IPS DF 4.7 (cell line): ENCODE measurements at regions not wholly inside any gene's neighbourhood (a gene's known extent, or its start where the extent isn't known, plus 50 kb on each side); places are given as distances from the start of the nearest gene placed in this dataset.
"Not testable (repeated sequence)": the region's sequence is repeated elsewhere in the genome, so short reads cannot be mapped to it uniquely, and the experiment has no call there.

Experiments
- DNase-seq: peaks from one replicate; pipeline ENCODE4 v3.0.0-alpha.2; 2013; ENCODE audit warnings: low spot score; ENCODE audit errors: extremely low read depth

DNA sequence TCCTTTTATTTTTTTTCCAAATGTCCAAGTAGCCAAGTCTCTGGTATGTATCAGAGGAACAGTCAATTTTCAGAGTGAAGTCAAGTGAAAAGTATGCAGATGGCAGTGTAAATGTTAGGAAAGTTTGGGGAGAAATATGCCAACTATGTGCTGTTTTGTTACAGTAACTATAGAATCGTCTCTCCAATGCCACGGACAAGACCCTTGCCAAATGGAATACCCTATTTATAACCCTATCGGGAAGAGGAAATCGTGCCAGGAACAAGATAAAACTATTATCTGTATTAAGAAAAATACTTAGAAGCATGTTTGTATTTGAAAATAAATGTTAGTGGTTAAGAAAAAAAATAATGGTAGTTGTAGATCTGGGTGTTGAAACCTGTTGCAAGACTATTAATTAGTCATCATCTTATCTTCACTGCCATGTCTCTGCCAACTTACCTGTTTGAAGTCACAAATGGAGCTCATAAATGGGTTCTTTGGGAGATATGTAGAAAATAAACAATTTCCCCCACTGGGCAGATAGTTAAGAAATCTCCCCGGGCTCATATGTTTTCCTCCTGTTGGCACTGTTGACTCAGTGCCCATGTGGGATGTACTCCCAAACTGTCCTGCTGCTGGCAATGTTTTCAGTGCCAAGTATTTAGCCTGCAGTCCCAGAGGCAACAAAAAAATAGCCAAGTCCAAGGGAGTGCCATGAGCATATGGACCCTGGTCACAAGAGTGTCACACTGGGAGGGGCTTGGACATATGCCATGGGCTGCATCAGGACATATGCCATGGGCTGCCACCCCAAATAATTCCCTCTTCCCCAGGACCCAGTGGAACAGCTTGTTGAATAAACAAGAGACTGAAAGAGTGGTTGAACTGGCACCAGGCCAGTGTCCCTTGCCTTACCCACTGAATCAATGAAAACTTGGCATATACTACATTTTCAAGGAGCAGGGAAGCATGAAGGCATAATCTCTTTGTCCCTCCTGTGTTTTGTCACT lies 366.9 kb downstream of the OSR1 start:
- DNase-seq: no peak

DNA sequence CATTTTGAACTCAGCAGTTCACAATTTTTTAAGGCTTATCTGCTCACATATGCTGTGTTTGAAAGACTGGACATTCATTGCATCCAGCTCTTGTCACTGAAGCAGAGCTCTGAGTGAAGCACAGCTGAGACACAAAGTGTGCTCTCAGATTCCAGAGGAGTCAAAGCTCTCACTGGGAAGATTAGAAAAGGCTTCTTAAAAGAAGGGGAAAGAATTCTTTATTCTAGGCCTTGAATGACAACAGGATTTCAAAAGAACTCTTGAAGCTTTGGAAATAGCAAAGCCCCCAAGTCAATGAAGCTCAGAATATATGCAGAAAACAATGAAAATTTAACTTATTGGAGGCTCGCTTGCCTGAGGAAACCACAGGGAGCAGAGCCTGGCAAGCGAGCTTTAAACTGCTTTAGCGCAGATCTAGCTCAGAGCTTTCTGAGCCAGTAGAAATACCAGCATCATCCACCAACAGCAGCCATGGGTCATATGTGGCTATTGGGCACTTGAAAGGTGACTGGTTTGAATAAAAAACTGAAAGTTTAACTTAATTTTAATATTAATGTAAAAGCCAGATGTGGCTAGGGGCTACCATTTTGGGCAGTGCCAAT lies 369.7 kb downstream of the OSR1 start:
- no peak for DNase-seq

DNA sequence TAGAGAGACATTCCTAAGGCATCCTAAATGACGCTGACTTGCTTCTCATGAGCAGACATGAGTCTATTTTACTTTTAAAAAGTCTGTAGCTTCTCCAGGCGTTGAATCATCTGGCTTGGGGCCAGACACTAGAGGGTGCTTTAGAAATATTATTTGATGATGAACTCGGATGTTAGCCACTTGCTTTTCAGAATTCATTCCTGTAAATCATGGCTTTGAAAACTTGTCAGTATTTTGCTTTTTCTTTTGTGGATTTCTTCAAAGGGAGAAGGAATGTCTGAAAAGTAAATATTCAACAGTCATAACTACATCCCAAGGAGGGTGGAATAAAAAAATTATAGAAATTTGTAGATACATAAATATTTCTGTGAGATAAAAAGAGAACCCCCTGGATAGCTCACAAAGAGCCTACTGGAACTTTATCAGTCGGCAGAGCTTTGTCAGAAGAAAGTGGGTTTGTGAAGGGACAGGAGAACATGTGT lies 370.8 kb downstream of the OSR1 start:
- DNase-seq: no peak

DNA sequence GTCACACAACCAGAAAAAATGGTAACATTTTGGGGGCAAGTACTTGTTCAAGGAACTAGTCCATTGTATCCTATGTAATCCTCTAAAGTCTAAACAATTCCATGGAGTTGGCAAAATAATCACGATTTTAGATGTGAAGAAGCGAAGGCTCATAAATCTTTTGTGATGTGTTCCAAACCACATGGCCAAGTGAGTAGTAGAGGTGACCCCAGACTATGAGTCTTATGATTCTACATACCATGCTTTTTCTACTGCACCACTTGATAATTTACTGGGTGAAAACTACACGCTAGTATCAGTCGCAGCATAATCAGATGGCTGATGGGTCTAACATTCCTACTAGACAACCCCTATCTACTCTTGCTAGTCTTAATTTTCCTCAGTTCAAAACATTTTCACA lies 371.4 kb downstream of the OSR1 start:
- DNase-seq: no peak

DNA sequence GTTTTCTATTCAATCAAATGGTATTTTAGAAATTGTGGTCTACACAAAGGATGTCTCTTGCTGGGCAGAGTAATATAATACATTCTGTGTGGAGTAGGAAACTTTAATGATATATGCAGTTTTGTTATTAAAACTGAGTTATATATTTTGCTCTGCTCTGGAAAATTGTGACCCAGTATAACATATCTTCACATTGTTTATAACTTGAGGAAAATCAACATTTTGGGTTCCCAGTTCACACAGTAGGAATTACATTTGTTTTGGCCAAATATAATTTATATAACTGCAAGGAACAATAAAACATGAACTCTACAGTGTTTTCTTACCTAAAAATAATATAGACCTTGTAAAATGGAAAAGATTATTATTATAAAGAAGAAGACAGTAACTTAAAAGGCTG lies 372.4 kb downstream of the OSR1 start:
- DNase-seq: no peak

DNA sequence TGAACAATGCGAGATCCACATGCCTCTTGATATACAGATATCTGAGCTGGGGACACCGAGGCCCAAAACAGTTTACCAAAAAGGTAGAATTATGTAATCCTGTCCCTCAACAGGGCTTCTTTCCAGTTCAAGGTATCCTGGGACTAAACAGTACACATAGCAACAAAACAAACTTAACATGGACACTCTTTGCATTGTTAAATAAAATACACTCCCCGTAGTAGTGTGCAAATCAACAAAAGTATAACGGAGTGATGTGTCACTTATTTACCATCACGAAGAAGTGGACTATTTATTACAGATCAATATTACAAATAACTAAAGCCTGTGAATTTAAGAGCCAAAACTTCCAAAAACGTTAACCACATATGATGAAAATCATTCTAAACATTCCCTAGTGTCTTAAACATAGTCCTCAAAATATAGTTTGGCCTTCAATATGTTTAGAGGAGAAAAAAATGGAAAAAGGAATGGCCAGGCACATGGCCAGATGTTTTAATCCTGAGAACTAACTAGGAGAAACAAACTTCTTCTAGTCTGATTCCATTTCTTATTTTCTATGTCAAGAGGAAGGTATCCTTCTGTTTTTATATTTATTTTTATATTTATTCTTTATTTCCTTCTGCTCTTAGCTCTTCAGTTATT lies 377.5 kb downstream of the OSR1 start:
- no peak for DNase-seq

DNA sequence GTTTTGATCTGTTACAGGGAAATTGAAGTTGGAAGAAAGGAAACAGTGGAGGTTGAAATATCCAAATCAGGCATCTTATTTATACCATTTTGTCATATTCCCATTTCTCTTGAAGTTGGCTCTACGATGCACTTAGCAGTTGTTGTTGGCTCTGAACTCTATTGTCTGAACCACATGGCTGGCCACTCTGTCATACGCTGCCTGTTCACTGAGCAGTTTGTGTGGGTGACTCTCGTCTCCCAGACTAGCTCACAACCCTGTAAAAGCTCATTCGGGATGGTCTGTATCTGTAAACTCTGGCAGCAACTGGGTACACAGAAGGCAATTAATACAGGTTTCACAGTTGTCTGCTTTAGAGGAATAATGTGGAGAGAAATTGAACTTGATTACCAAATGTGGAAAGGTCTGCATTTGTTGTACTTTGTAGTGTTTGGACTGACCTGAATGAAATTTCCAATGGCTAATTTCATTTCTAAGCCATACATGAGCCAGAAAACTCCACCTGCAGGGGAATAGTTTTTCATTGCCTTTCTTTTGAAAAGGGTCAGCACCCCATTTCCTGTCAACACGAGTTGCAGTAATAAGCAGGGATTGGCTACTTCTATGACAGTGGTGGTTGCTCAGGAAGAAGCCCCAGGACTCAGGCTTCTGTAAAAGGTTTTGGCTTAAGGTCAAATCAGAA lies 378.2 kb downstream of the OSR1 start:
- no peak for DNase-seq

DNA sequence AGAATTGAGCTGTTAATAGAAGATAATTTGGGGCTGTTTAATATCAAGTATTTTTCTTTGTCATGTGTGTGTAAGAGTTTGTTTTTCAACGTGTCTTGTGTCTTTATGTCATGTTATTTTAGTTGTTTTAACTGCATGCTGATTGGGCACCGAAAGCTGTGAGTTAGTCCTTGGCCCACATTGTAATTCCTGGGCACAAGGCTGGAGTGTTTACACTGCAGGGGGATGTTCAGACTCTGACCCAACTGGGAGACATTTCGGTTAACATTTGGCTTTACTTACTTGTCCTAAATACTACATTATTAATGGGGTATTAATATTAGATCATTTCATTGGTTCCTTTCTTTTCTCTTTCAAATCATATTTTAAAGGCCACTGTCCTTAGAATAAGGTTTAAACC lies 381.0 kb downstream of the OSR1 start:
- no peak for DNase-seq

DNA sequence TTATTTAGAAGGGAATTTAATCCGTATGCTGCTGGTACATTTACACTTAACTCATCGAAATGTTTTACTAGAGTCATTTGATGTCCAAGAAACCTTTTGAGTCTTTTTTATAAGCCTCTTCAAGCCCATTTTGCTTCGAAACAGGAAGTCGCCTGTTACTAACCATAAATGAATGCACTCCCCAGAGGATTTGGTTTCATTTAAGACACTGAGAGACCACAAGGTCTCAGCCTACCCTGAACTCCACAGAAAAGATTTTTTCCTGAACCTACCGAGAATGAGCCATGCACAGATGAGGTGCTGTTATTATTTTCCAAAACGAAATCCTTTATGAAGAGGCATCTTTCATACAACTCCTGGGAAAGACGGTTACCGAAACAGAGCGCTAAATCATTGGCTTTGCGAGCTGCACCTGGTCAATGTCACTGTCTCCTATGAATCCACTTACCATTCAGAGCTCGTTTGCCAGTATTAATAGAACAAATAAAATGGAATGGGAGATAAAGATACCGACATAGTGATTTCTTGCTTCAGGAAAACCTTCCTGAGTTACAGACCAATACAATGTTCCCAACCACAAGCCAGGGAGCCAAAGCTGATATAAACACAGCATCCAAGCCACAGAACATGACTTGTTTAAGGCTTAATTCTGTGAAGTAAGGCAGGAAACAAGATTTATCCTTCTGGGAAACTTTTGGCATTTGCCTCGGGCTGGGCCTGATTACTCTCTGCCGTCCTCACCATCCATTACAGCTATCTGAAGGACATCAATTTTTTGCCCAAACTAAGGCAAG lies 382.1 kb downstream of the OSR1 start:
- no peak for DNase-seq

DNA sequence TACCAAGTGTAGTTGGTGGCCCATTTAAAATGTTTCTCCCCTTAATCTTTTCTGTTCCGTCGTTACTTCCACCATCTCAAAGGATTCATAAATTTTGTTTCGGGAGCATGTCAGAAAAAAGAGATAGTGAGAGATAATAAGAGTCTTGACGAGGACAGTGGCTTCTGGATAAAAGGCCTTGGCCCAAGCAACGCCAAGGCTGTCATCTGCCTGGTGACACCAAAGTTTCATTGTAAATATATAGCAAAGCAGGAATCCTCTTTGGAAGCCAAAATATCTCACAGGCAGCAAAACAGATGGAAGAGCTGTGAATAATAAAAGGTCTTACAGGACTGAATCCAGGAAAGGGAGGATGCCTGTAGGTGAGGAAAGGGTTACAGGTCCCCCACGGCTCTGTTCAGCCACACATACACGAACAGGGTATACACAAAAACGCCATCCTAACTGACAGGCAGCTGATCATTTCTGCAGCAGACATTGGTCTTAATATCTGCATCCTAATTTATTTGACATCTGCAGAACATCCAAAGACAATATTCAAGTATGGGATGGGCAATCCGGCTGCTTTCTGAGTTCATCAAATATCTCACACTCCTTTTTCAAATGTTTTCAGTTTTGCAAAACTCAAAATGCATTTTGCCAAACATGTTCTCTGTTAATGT lies 382.8 kb downstream of the OSR1 start:
- no peak for DNase-seq

DNA sequence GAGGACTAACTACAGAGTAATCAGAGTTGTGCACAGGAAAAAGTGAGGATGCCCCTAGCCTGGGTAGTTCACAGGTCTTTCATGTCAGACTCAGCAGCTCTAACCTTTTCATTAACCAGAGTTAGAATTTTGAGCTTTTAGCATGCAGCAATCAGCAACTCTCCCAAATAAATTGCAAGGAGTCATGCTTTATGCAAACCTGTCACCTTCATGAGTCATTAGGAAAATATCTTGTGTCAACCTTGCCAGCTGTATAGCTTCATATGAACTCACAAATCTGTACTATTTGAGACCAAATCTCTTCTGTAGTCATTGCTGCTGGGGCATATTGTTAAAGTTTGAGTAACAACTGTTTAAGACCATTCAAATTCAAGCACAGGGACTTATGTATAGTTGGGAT lies 382.3 kb upstream of the NT5C1B start:
- no peak for DNase-seq

DNA sequence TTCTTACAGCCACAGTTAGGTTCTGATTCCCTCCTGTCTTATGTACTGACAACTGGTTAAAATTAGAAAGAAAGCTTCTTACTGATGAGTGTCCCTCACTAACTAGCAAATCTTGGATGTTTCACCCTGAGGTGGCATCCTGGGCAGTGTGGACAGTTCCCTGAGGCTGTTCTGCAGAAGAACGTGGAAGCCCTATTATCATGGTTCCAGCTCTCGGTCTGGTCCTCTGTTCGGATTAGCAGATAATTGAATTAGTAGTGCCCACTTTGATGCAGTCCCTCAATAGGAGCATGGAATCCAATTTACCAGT lies 381.7 kb upstream of the NT5C1B start:
- DNase-seq: no peak

DNA sequence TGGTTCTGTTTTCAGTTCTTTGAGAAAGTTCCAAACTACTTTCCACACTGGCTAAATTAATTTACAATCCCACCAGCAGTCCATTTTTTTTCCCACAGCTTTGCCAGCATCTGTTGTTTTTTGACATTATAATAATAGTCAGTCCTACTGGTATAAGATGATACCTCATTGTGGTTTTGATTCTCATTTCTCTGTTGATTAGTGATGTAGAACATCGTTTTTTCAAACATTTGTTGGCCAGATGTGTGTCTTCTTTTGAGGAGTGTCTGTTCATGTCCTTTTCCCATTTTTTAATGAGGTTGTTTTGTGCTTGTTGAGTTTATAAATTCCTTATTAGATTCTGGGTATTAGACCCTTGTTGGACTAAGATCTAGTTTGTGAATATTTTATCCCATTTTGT lies 376.8 kb upstream of the NT5C1B start:
- no peak for DNase-seq

DNA sequence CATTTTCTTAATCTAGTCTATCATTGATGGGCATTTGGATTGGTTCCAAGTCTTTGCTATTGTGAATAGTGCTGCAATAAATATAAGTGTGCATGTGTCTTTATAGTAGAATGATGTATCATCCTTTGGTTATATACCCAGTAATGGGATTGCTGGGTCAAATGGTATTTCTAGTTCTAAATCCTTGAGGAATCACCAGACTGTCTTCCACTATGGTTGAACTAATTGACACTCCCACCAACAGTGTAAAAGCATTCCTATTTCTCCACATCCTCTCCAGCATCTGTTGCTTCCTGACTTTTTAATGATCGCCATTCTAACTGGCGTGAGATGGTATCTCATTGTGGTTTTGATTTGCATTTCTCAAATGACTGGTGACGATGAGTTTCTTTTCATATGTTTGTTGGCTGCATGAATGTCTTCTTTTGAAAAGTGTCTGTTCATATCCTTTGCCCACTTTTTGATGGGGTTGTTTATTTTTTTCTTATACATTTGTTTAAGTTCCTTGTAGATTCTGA lies 374.4 kb upstream of the NT5C1B start:
- not testable (repeated sequence) for DNase-seq

DNA sequence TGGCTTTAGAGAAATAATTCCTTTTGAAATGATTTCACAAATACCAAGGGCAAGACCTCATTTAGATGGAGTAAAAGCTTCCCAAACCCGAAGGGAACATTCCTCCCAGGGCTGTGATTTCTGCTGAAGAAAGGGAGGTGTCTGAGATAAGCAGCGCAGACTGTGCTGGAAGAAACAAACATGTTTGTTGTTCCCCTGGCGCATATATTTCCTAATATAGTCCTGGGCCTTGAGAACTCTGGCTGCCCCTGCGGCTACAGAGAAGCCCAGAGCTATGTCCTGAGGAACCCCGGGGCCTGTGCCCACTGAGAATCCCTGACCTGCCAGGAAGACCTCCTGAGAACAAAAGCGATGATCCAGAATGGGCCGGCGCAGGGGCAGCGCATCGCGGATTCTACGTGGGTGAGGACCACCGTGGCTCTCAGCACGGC lies 372.6 kb upstream of the NT5C1B start:
- DNase-seq: no peak

DNA sequence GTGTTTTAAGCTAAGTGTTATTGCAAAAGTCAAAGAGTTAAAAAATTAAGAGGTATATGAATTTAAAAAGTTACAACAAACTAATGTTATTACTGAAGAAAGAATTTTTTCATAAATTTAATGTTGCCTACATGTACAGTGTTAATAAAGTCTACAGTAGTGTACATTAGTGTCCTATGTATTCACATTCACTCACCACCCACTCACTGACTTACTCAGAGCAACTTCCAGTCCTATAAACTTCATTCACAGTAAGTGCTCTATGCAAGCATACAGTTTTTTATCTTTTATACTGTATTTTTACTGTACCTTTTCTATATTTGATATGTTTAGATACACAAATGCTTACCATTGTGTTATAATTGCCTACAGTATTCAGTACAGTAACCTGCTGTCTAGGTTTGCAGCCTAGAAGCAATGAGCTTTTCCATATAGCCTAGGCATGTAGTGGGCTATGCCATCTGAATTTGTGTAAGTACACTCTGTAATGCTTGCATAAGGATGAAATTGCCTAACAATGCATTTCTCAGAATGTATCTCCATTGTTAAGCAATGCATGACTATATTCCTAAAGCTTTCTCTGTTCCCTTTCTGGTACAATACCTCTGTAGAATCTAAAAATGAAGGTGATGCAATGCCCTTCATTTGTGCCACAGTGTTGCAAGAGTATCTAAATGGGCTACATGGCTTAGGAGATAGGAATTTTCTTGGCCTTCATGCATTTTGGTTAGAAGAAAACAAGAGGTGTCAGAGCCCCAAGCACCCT lies 370.8 kb upstream of the NT5C1B start:
- no peak for DNase-seq

DNA sequence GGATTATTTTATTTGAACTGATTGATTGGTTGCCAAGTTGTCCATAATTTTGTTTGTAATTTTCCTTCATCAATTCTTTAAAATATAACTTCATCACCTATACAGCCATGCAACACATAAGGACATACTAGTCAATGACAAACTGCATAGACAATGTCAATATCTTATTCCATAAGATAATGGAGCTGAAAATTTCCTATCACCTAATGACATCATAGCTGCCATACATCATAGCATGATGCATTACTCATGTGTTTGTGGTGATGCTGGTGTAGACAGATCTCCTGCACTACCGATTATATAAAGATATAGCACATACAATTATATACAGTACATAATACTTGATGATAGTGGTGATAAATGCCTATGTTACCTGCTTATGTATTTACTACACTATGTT lies 369.8 kb upstream of the NT5C1B start:
- DNase-seq: no peak

DNA sequence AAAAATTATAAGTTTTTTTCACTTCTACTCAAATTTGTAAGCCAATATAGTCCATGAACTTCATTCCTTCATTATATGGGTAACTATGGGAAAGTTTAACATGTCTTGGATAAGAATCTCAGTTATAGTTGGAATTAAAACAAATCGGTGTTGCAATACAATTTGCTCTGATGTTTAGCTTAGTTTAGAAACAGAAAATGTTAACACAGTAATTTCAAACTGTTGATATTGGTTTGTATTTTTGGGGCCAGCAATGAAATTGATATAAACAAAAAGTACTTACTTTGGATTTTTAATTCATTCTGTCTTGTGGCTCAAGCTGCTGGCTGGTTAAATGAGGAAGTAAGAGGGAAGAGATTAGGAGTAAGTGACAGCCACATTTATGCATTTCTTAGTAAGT lies 368.5 kb upstream of the NT5C1B start:
- DNase-seq: no peak

DNA sequence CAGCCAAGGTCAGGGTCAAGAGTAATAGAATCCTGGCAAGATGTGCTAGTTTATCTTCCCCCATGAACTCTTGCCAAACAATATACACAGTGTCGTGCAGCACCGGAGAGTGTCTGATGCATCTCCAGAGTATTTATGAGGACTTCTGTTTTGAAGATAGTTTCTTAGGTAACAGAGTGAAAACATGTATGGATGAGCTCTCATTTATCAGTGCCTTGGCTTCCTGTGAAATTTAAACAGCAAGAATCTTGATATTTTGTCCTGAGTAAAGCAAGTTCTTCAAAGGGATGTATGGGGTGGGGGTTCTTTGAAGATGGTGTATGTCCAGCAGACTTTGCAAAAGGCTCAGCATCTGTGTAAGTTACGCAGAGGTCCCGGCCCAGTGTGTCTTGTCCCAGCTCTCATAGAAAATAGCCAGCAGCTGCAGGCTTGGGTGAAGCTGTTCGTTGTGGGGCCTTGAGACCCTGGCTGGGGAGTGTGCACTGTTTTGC lies 361.0 kb upstream of the NT5C1B start:
- DNase-seq: no peak
